HG02884 (cell line): ENCODE measurements at regions not wholly inside any gene's neighbourhood (a gene's known extent, or its start where the extent isn't known, plus 50 kb on each side); places are given as distances from the start of the nearest gene placed in this dataset.

ENCODE experiments used
- ATAC-seq: cut with Tn5 transposase; IDR thresholded peaks from one replicate; pipeline ENCODE4 v1.9.1; 2021; ENCODE audit warnings: mild to moderate bottlenecking, moderate library complexity; ENCODE audit not compliant: unreplicated experiment

DNA sequence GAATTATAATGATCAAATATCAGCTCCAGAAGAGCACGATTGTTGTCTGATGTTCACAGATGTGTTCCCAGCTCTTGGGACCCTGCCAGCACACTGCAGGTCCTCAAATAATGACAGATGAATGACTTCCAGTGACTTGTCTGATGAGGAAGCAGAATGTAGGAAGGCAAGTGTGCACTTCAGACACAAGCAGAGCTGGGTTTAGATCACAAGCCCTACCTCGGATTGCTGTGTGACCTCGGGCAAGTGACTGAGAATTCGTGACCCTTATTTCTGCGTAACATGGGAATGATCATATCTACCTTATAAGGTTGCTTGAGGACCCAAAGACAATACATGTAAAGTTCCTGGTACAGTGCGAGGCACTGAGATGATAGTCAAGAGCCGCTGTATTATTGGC is 182.2 kb downstream of the ABCC12 start:
- ATAC-seq, result no peak

DNA sequence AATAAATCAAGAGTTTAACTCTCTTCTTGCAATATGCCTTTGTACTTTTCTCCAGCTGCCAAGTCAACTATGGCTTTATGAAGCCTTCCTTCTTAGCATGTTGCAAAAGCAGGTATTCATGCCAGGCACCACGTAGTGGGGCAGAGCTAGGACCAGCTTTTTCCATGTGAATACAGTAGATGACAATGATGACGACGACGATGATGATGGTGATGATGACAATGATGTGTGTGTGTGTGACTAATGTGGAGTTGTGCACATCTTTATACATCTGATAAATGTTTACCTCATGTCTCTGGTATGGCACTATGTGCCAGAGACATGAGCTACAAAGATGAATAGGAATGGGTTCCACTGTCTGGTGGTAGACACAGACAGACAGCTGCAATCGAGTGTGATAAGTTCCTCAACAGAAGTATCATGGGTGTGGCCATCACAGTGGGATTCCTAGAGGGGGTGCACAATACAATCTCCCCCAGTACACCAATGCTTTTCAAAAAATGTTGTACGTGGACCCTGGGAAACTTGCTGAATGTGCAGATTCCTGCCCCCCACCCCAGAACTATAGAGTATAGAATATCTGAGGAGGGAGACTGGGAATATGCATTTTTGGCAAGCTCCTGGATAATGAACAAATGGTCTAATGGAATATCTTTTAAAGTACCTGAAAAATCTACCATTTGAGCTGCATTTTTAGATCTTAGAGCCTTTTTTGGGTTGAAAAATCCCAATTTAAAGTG is 183.4 kb downstream of the ABCC12 start:
- ATAC-seq, result no peak

- ATAC-seq, result no peak
Observed at GRCh38 chr16:47971225-47971624, 184.6 kb downstream of the ABCC12 start.

DNA sequence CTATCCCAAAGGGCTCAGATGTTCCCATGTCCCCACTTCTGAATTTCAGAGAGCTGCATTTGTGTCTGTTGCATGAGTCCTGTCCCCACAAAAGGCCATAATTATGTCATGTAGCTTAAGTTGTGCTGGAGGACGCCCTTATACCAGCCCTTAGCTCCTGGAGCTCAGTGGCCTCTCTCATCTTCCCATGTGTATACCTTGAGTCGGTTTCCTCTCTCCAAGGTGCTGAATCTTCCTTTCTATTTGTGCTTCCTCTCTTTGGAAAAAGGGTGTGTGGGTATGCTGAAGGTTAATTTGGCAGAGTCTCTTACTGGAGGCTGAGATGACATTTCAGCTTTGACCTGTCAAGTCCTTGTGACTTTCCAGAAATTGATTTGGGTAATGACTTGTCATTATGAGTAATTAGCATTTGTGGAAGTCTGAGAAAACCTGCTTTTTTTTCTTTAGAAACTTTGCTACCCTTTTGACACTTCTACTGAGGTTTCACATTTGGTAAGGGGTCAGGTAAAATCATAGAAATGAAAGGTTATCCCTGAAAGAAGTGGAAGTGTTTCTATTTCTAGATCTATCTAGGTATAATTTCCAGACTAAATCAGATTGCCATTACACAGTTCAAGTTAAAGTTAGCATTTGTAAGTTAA is 185.4 kb downstream of the ABCC12 start:
- ATAC-seq, result no peak

- no peak for ATAC-seq
Observed at GRCh38 chr16:47967374-47967773, 188.4 kb downstream of the ABCC12 start.

DNA sequence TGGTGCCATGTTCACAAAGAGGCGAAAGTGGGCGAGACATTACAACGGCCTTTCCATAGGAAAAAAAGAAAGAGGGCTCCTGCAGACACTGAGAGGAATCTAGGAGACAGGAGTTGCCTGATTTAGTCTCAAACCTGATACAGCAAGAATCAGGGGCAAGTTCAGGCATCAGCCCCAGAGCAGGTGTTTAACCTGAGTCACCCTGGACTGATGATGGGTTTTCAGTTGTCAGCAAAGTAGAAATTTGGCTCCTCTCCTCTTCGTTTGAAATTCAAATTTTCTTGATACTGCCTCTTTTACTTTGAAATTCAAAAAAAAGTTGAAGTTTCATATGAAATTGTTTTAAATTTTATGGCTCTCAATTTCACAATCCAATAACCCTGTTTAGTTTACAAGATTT is 189.5 kb downstream of the ABCC12 start:
- ATAC-seq, result no peak

DNA sequence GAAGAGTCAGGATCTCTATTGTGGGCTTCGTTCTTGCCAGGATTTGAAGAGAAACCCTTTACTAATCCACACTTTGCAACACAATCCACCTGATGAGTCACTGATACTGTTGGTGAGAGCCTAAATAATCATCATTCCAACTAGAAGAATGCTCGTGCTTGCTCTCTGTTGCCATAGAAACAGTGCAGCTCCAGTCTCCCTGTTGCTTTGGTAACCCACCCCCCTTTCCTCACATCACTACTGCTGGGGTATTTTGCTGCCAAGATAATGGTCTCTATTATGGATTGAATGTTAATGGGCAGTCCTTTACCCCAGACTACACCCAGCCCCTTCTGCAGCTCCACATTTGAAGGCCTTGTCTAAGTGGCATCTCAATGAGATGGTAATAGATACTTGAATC is 190.4 kb downstream of the ABCC12 start:
- ATAC-seq, result no peak

DNA sequence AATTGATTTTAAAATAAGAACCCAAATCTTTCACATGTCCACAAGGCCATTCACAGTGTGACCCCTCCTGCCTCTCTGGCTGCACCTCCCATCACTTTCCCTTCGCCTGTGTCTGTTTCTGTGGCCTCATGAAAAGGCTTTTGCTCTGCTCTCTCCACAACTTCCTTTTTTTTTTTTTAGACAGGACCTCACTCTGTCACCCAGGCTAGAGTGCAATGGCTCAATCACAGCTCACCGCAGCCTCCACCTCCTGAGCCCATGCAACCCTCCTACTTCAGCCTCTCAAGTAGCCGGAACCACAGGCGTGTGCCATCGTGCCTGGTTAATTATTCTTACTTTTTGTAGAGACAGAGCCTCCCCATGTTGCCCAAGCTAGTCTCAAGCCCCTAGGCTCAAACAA is 197.1 kb downstream of the ABCC12 start:
- no peak for ATAC-seq

DNA sequence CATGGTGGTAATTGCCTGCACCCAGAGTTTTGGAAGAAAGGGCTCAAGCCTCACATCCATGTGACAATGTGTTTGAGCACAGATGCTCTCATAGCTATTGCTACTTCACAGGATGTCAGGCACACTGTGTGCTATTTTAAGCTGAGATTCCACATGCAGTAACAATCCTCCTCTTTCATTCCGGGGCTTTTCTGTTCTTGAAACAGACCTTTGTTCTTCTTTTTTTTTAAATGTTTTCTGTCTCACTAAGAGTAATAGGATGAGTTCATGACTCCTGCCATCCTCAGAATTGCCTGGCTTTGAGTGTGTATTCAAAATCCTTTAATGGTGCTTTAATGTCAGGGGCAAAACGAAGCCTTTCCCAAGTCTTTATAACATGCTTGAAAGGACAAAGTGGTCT is 198.9 kb downstream of the ABCC12 start:
- no peak for ATAC-seq

DNA sequence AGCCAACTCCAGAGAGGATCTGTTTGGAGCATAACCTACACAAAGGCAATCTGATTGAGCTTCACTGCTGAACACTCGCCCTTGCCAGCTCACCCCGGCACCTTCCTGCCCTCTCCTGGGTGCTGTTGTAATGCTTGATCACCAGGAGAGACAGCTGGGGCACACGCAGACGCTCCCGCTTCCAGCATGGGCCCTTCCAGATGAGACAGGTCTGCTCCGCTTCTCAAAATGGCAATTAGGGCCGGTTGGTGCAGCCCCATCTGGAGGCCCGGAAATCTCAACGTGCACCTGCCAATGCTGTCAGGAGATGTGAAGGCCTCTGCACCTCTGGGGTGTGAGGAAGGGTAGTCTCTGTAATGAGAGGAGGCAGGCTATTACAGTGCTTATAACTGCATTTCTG is 206.1 kb downstream of the ABCC12 start:
- ATAC-seq, result no peak

DNA sequence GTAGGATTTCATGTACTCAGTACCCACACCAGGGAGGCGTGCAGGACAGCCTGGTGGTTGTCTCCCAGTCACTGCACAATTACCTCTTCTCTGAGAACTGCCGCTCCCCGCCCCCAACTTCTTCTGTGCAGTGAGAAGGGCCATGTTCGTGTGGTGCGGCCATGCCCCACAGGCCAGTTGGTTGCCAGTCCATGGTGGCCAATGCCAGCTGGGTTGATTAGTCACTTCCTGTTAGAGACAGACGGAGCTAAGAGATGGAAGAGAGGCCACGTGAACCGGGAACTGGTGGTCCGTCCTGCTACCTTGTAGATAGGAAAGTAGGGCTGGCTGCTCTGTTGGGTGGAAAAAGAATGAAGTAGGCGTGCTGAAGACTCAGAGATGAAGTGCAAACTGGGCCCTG is 206.5 kb downstream of the ABCC12 start:
- ATAC-seq, result no peak

DNA sequence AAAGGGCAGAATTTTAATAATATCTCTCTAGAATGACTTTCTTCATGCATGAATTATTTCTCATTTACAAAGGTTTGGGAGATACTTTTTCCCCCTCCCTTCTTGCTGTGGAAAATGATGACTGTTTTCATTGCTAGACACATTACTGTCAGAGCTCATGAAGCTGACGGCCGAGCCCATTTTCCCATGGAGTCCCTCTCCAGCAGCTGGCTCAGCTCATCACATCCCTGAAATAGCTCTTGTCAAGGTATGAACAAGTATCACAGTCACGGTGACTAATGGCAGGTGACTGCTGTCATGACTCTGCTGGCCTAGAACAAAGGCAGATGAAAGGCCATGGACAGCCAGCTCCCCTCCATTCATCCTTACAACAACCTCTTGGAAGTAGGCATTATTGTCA is 208.1 kb downstream of the ABCC12 start:
- ATAC-seq, result no peak

- no peak for ATAC-seq
Observed at GRCh38 chr16:47946092-47946491, 209.7 kb downstream of the ABCC12 start.

DNA sequence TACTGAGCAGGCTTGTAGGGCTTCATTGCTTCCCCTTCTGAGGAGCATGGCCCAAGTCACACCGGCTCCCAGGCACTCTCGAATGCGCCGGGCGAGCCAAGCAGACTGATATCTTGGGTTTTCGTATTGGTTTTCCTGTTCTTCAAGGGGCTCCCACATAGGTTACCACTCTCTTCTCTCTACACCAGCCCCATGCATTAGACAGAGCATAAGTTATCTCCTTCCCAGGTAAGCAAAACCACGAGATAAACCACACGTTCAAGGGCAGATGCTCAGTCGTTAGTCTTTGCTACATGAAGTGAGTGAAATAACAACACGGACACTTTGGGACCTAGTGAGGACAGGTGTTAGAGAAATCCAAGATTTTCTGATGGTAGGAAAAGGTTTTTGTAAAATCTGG is 211.2 kb downstream of the ABCC12 start:
- ATAC-seq, result no peak

DNA sequence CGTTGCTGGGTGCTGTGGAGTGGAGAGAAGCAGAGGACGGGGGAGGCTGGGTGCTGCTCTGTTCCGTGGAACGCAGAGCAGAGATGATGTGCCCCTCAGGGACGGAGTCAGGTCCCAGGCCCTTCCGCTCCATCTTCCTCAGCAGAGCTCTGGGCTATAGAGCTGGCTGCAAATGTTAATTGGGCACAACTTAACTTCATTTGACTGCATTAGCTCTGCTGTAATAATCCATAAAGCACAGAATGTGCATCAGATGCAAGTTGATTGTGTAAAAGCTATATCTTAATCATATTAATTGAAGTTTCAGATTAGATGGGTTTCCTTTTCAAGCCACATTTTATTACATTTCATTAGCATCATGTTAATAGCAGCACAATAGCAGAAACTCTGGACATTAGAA is 212.6 kb downstream of the ABCC12 start:
- no peak for ATAC-seq

- no peak for ATAC-seq
Observed at GRCh38 chr16:47940466-47940865, 215.3 kb downstream of the ABCC12 start.

GRCh38 chr16:47939680-47940079 is 216.1 kb downstream of the ABCC12 start:
- ATAC-seq, result no peak

DNA sequence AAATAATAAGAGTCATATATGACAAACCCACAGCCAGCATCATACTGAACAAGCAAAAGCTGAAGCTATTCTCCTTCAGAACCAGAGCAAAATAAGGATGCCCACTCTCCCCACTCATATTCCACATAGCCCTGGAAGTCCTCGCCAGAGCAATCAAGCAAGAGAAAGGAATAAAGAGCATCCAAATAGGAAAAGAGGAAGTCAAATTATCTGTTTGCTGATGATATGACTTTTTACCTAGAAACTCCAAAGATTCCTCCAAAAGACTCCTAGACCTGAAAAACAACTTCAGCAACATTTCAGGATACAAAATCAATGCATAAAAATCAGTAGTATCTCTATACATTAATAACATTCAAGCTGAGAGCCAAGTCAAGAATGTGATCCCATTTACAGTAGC is 217.5 kb downstream of the ABCC12 start:
- no peak for ATAC-seq

GRCh38 chr16:47928008-47928407 is 227.8 kb downstream of the ABCC12 start:
- no peak for ATAC-seq

GRCh38 chr16:47927330-47927729 is 228.5 kb downstream of the ABCC12 start:
- no peak for ATAC-seq

GRCh38 chr16:47925811-47926460 is 229.9 kb downstream of the ABCC12 start:
- no peak for ATAC-seq

DNA sequence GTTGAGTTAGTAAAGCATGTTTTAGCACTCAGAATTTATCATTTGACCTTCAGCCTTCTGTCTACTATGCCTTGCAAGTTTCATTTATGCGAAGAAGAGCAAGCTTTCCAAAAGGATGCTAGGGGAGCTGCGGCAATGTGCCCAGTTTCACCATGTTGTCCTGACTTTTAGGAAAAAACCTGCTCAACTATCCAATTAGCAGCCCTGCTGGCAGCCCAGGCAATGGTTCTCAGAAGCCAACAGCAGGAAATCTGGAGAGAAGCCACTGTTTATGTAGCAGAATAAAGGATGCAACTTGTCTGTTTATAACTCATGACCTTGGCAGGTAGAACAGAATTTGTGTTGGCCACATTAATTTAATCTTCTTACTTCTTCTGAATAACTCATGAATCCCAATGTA is 230.8 kb downstream of the ABCC12 start:
- no peak for ATAC-seq
